Adrenal gland (tissue), 5 donors: ENCODE measurements at regions not wholly inside any gene's neighbourhood (a gene's known extent, or its start where the extent isn't known, plus 50 kb on each side); places are given as distances from the start of the nearest gene placed in this dataset.

ENCODE experiments used
- CTCF ChIP-seq, 6 experiments: fragments of 450-650 bp in 4 of 6; fragments of 200-600 bp in 2 of 6; sonication (generic) in 1 of 6; IDR thresholded peaks; 1 replicate in 5 of 6; 2 replicates in 1 of 6; pipeline versions ENCODE4 v1.5.1 to v1.8.0; 2016 to 2021; ENCODE audit warnings: antibody characterized with exemption in 6 of 6, mild to moderate bottlenecking in 2 of 6, moderate library complexity in 1 of 6
- POLR2A ChIP-seq, 2 donors: fragments of 450-650 bp; IDR thresholded peaks; one replicate each; pipeline ENCODE4 v1.6.1; 2017; ENCODE audit warnings: antibody characterized with exemption in 2 of 2, mild to moderate bottlenecking in 2 of 2, moderate library complexity in 1 of 2
- donor health status: DM: no; HTN: no; CAD: no.

GRCh38 chrX:49754233-49754857, 58.6 kb upstream of the PAGE1 start:
- TF ChIP-seq POLR2A (IDR thresholded peaks at IDR 0.05), result no peak
- peak; percentile 55 to 72 (median 63) for TF ChIP-seq CTCF (IDR thresholded peaks at IDR 0.05)
